ENCODE measurements at regions not wholly inside any gene's neighbourhood (a gene's known extent, or its start where the extent isn't known, plus 50 kb on each side); places are given as distances from the start of the nearest gene placed in this dataset.

- no peak for DNase-seq
Measured at GRCh38 chr5:168238463-168238862, 53.0 kb upstream of the WWC1 start.

- DNase-seq = no peak
Measured at GRCh38 chr5:168239325-168239724, 52.1 kb upstream of the WWC1 start.

Data from NCI-H1092 treated with DMSO at 0.1 percent for 48 hours (cell line).